Hepatocyte (in vitro differentiated cells): ENCODE measurements at regions not wholly inside any gene's neighbourhood (a gene's known extent, or its start where the extent isn't known, plus 50 kb on each side); places are given as distances from the start of the nearest gene placed in this dataset.
A peak's percentile ranks its signal among the peaks of the same experiment; 100 is the strongest.
"Not testable (repeated sequence)": the region's sequence is repeated elsewhere in the genome, so short reads cannot be mapped to it uniquely, and the experiment has no call there.

Experiments
- DNase-seq: peaks from one replicate; pipeline ENCODE4 v3.0.0-alpha.2; 2016; ENCODE audit warnings: low spot score
- H2AFZ ChIP-seq: fragments of 200-600 bp; sonication (generic); 2 replicates; pipeline ENCODE4 v1.6.0; 2016; ENCODE audit warnings: antibody characterized with exemption, mild to moderate bottlenecking
- H3K27ac ChIP-seq: fragments of 200-600 bp; sonication (generic); 2 replicates; pipeline ENCODE4 v1.5.1; 2016; ENCODE audit warnings: mild to moderate bottlenecking
- H3K27me3 ChIP-seq: fragments of 200-600 bp; sonication (generic); 2 replicates; pipeline ENCODE4 v1.6.1; 2016
- H3K36me3 ChIP-seq: fragments of 200-600 bp; sonication (generic); replicated peaks from 2 replicates; pipeline ENCODE4 v1.5.1; 2016; ENCODE audit warnings: low read depth; ENCODE audit not compliant: insufficient read depth
- H3K4me1 ChIP-seq: fragments of 200-600 bp; sonication (generic); 2 replicates; pipeline ENCODE4 v1.5.1; 2016; ENCODE audit warnings: mild to moderate bottlenecking, moderate library complexity; ENCODE audit not compliant: insufficient read depth
- H3K4me2 ChIP-seq: fragments of 200-600 bp; sonication (generic); 2 replicates; pipeline ENCODE4 v1.6.0; 2016
- H3K4me3 ChIP-seq: fragments of 200-600 bp; sonication (generic); 2 replicates; pipeline ENCODE4 v1.5.1; 2016; ENCODE audit warnings: mild to moderate bottlenecking
- H3K79me2 ChIP-seq: fragments of 200-600 bp; sonication (generic); 2 replicates; pipeline ENCODE4 v1.6.0; 2017; ENCODE audit warnings: mild to moderate bottlenecking
- H3K9me2 ChIP-seq: fragments of 200-600 bp; sonication (generic); replicated peaks from 2 replicates; pipeline ENCODE4 v1.6.0; 2017; ENCODE audit warnings: mild to moderate bottlenecking; ENCODE audit not compliant: insufficient read depth
- H3K9me3 ChIP-seq: fragments of 200-600 bp; sonication (generic); 2 replicates; pipeline ENCODE4 v1.5.1; 2016; ENCODE audit warnings: low read depth, mild to moderate bottlenecking
- H4K20me1 ChIP-seq: fragments of 200-600 bp; sonication (generic); 2 replicates; pipeline ENCODE4 v1.6.0; 2016; ENCODE audit warnings: mild to moderate bottlenecking; ENCODE audit not compliant: insufficient read depth, poor library complexity, severe bottlenecking
- EZH2 ChIP-seq: fragments of 200-600 bp; sonication (generic); IDR thresholded peaks from 2 replicates; pipeline ENCODE4 v1.6.1; 2016; ENCODE audit warnings: antibody characterized with exemption, mild to moderate bottlenecking, borderline replicate concordance
- EZH2phosphoT487 ChIP-seq: fragments of 200-600 bp; sonication (generic); IDR thresholded peaks from one replicate; pipeline ENCODE4 v1.6.1; 2018; ENCODE audit warnings: antibody characterized with exemption, mild to moderate bottlenecking, low read depth, moderate library complexity; ENCODE audit not compliant: unreplicated experiment, severe bottlenecking
- WGBS: methylation state at CpG from one replicate; pipeline ENCODE4 v1.1.6; 2016; ENCODE audit warnings: low lambda C conversion rate; ENCODE audit errors: missing lambda C conversion rate; 5-methylcytosine and 5-hydroxymethylcytosine counted together
- TF ChIP-seq, protein P1 (sequence below): fragments of 200-600 bp; sonication (generic); IDR thresholded peaks from 2 replicates; pipeline ENCODE4 v1.5.1; 2016; ENCODE audit warnings: antibody characterized with exemption, mild to moderate bottlenecking; ENCODE audit not compliant: poor library complexity

DNA sequence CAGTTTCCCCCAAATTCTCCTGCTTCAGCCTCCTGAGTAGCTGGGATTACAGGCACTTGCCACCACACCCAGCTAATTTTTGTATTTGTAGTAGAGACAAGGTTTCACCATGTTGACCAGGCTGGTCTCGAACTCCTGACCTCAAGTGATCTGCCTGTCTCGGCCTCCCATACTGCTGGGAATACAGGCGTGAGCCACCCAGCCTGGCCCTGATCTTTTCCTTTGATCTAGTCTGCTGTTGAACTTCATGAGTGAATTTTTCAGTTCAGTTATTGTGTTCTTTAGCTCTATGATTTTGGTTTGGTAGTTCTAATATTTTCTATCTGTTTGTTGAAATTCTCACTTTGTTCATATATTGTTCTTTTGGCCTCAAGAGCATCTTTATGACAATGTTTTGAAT, 83.4 kb upstream of the RAP2C start:
- not testable (repeated sequence) for H3K79me2 ChIP-seq, H3K9me3 ChIP-seq, DNase-seq

DNA sequence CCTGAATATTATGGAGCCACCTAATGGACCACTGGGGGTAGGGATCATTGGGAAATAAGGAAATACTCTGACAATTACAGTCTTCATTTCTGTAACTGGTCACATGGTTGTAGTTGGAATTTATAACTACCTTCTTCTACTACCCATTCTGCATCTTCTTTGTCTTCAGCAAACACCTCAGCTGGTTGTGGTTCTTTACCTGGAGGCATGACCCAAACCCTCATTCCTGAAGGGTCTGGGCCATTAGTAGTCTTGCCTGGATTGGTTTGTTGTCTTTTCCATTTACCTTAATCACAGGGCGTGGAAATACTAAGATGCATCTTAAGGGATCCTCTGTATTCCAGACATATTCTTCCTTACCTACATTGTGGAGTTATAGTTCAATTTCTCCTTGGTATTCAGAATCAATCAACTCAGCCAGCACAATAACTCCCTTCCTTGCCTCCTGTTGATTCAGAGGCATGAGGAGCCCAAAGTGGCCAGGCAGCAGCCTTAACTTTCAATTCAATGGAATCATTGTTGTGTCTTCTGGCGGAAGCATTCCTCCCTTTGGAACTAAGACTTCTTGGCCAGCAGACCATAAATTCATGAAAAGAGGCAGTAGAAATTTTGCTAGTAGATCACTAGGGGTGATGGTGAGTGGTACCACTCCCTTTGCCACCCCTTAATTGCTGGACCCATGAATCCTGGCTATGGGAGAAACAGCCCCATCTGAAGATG, 75.7 kb upstream of the RAP2C start:
- Histone ChIP-seq H3K9me3 (no peaks in the 10 kb centered on the region), H3K4me1 (no peaks in the 10 kb centered on the region), H3K4me3 (no peak overlapping the region), H2AFZ (no peak overlapping the region), H3K27ac (no peak overlapping the region), H3K9me2 (no peaks in the 10 kb centered on the region), H3K36me3 (no peaks in the 10 kb centered on the region), H3K27me3 (no peaks in the 10 kb centered on the region), H4K20me1 (no peaks in the 10 kb centered on the region), H3K79me2 (no peaks in the 10 kb centered on the region), H3K4me2 (no peak overlapping the region)
- 80% methylated on average over 2 of the region's 2 CpGs for WGBS
- DNase-seq = no peak
- TF ChIP-seq EZH2 (no peak), EZH2phosphoT487 (no peak)
- TF ChIP-seq, protein P1, sequence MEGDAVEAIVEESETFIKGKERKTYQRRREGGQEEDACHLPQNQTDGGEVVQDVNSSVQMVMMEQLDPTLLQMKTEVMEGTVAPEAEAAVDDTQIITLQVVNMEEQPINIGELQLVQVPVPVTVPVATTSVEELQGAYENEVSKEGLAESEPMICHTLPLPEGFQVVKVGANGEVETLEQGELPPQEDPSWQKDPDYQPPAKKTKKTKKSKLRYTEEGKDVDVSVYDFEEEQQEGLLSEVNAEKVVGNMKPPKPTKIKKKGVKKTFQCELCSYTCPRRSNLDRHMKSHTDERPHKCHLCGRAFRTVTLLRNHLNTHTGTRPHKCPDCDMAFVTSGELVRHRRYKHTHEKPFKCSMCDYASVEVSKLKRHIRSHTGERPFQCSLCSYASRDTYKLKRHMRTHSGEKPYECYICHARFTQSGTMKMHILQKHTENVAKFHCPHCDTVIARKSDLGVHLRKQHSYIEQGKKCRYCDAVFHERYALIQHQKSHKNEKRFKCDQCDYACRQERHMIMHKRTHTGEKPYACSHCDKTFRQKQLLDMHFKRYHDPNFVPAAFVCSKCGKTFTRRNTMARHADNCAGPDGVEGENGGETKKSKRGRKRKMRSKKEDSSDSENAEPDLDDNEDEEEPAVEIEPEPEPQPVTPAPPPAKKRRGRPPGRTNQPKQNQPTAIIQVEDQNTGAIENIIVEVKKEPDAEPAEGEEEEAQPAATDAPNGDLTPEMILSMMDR = no peak

More for the DNA sequence above, 83.4 kb upstream of the RAP2C start:
- H3K9me2 ChIP-seq, H3K36me3 ChIP-seq, H3K4me3 ChIP-seq, H4K20me1 ChIP-seq, H3K27ac ChIP-seq, H3K4me2 ChIP-seq, H3K4me1 ChIP-seq, H2AFZ ChIP-seq, H3K27me3 ChIP-seq: not testable (repeated sequence)
- 83% methylated on average over 3 of the region's 3 CpGs for WGBS

DNA sequence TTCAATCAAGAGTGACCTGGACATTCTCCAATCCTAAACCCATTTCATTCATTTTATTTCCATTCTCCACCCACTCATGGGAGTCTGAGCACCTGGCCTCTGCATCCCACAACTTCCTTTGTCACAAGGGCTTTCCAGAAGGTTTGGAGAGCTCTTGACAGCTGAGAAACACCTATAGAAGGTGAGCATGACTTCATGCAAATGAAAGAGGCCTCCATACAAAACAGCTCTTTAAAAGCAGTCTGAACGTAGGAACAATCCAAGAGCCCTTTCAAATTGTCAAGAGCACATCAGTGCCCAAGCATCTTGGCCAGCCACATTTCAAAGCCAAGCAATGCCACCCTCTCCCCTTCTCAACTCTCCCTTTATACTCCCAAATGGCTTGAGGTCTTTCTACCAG, 74.9 kb upstream of the RAP2C start:
- Histone ChIP-seq H3K4me1 (no peaks in the 10 kb centered on the region), H3K4me3 (no peak overlapping the region), H3K79me2 (no peaks in the 10 kb centered on the region), H3K4me2 (no peak overlapping the region), H4K20me1 (no peaks in the 10 kb centered on the region), H3K36me3 (no peaks in the 10 kb centered on the region), H3K27me3 (no peaks in the 10 kb centered on the region), H3K27ac (no peak overlapping the region), H3K9me2 (no peaks in the 10 kb centered on the region), H2AFZ (no peak overlapping the region), H3K9me3 (no peaks in the 10 kb centered on the region)
- TF ChIP-seq, protein P1 = no peak
- no peak for TF ChIP-seq EZH2phosphoT487
- no peak for TF ChIP-seq EZH2
- WGBS = 61% methylated on average over 1 of the region's 1 CpG
- no peak for DNase-seq

GRCh38 chrX:132292793-132293192, 73.5 kb upstream of the RAP2C start:
- Histone ChIP-seq H3K4me3 (no peak overlapping the region), H3K36me3 (no peaks in the 10 kb centered on the region), H3K27ac (no peak overlapping the region), H3K79me2 (no peaks in the 10 kb centered on the region), H4K20me1 (no peaks in the 10 kb centered on the region), H3K4me1 (no peaks in the 10 kb centered on the region), H3K9me3 (no peaks in the 10 kb centered on the region), H3K27me3 (no peaks in the 10 kb centered on the region), H3K9me2 (no peaks in the 10 kb centered on the region), H3K4me2 (peak overlapping the region; percentile 34), H2AFZ (peak overlapping the region; percentile 13)
- peak; percentile 72 for DNase-seq
- 20% methylated on average over 5 of the region's 5 CpGs for WGBS
- TF ChIP-seq, protein P1 = peak; percentile 54
- no peak for TF ChIP-seq EZH2phosphoT487
